Right atrium auricular region (tissue), 2 donors: ENCODE measurements at regions not wholly inside any gene's neighbourhood (a gene's known extent, or its start where the extent isn't known, plus 50 kb on each side); places are given as distances from the start of the nearest gene placed in this dataset.

ENCODE experiments used
- DNase-seq: peaks from one replicate; pipeline ENCODE4 v3.0.0-alpha.2; 2019; ENCODE audit warnings: low spot score
- H3K27ac ChIP-seq, 2 donors: fragments of 200-600 bp; sonication (generic); 1 replicate in 1 of 2; 2 replicates in 1 of 2; pipeline ENCODE4 v1.5.1; 2016 to 2019
- H3K27me3 ChIP-seq, 2 donors: fragments of 200-600 bp; sonication (generic); one replicate each; pipeline versions ENCODE4 v1.5.1 to v1.6.0; 2017 to 2019
- H3K36me3 ChIP-seq: fragments of 200-600 bp; sonication (generic); one replicate; pipeline ENCODE4 v1.5.1; 2016
- H3K4me1 ChIP-seq, 2 donors: fragments of 200-600 bp; sonication (generic); one replicate each; pipeline versions ENCODE4 v1.5.1 to v1.6.0; 2017 to 2019
- H3K4me3 ChIP-seq, 2 donors: fragments of 200-600 bp; sonication (generic); 1 replicate in 1 of 2; 2 replicates in 1 of 2; pipeline ENCODE4 v1.5.1; 2017 to 2019; ENCODE audit warnings: mild to moderate bottlenecking in 1 of 2, moderate library complexity in 1 of 2
- H3K9me3 ChIP-seq, 2 donors: fragments of 200-600 bp; sonication (generic); one replicate each; pipeline ENCODE4 v1.5.1; 2019
- CTCF ChIP-seq, 2 donors: fragments of 200-600 bp; sonication (generic); IDR thresholded peaks; one replicate each; pipeline ENCODE4 v1.5.1; 2019; ENCODE audit warnings: antibody characterized with exemption in 2 of 2

GRCh38 chr14:37899365-37899764 is 303.9 kb downstream of the TTC6 start:
- no peak overlapping the region for H3K27ac ChIP-seq
- H3K27me3 ChIP-seq: no peaks in the 10 kb centered on the region
- TF ChIP-seq CTCF (IDR thresholded peaks at IDR 0.05): no peak
- no peaks in the 10 kb centered on the region for H3K36me3 ChIP-seq
- no peak overlapping the region for H3K4me3 ChIP-seq
- DNase-seq: no peak
- H3K9me3 ChIP-seq: no peaks in the 10 kb centered on the region
- no peaks in the 10 kb centered on the region for H3K4me1 ChIP-seq

GRCh38 chr14:37900561-37900960 is 305.1 kb downstream of the TTC6 start:
- H3K36me3 ChIP-seq: no peaks in the 10 kb centered on the region
- no peaks in the 10 kb centered on the region for H3K4me1 ChIP-seq
- no peaks in the 10 kb centered on the region for H3K27me3 ChIP-seq
- no peak for DNase-seq
- no peak overlapping the region for H3K27ac ChIP-seq
- H3K4me3 ChIP-seq: no peak overlapping the region
- no peak for TF ChIP-seq CTCF (IDR thresholded peaks at IDR 0.05)
- H3K9me3 ChIP-seq: no peaks in the 10 kb centered on the region

- no peaks in the 10 kb centered on the region for H3K27me3 ChIP-seq
- no peak overlapping the region for H3K4me3 ChIP-seq
- H3K4me1 ChIP-seq: no peaks in the 10 kb centered on the region
- no peaks in the 10 kb centered on the region for H3K9me3 ChIP-seq
- no peak for DNase-seq
- TF ChIP-seq CTCF (IDR thresholded peaks at IDR 0.05): no peak
- no peak overlapping the region for H3K27ac ChIP-seq
- no peaks in the 10 kb centered on the region for H3K36me3 ChIP-seq
Observed at GRCh38 chr14:37901978-37902377, 305.7 kb upstream of the SSTR1 start.

GRCh38 chr14:37903343-37904191 is 304.1 kb upstream of the SSTR1 start:
- peak in 1 of 2 donors; percentile 71 for TF ChIP-seq CTCF (IDR thresholded peaks at IDR 0.05)
- H3K27ac ChIP-seq: no peak overlapping the region
- H3K4me3 ChIP-seq: no peak overlapping the region
- no peak for DNase-seq
- no peaks in the 10 kb centered on the region for H3K4me1 ChIP-seq
- H3K9me3 ChIP-seq: no peaks in the 10 kb centered on the region
- no peaks in the 10 kb centered on the region for H3K27me3 ChIP-seq
- H3K36me3 ChIP-seq: no peaks in the 10 kb centered on the region

GRCh38 chr14:37924622-37925021 is 283.1 kb upstream of the SSTR1 start:
- peak in 1 of 2 donors; percentile 11 for TF ChIP-seq CTCF (IDR thresholded peaks at IDR 0.05)
- H3K4me1 ChIP-seq: no peaks in the 10 kb centered on the region
- H3K9me3 ChIP-seq: no peaks in the 10 kb centered on the region
- no peak overlapping the region for H3K4me3 ChIP-seq
- no peak overlapping the region for H3K27ac ChIP-seq
- H3K36me3 ChIP-seq: no peaks in the 10 kb centered on the region
- DNase-seq: no peak
- H3K27me3 ChIP-seq: no peaks in the 10 kb centered on the region

DNA sequence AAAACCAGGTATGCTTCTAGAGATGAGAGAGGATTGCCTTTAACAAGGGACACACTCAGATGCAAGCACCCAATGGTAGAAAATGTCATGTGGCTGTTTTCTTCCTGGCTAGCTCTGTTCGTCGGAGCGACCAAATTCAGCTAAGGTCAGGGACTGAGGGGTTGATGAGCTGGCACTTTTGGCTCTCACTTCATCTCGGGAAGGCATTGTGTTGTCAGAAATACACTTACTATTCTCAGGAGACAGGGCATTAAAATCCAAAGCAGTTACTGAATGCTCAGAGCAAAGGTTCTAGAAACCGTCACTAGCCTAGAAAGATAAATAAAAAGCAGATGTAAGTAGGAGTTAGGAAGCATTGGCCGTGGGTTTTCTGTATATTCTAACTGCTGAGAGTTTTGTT is 275.7 kb upstream of the SSTR1 start:
- no peak overlapping the region for H3K27ac ChIP-seq
- H3K4me1 ChIP-seq: no peaks in the 10 kb centered on the region
- no peaks in the 10 kb centered on the region for H3K27me3 ChIP-seq
- no peaks in the 10 kb centered on the region for H3K36me3 ChIP-seq
- TF ChIP-seq CTCF (IDR thresholded peaks at IDR 0.05): no peak
- H3K9me3 ChIP-seq: no peaks in the 10 kb centered on the region
- DNase-seq: no peak
- no peak overlapping the region for H3K4me3 ChIP-seq
